ENCODE measurements at regions not wholly inside any gene's neighbourhood (a gene's known extent, or its start where the extent isn't known, plus 50 kb on each side); places are given as distances from the start of the nearest gene placed in this dataset.
A peak's percentile ranks its signal among the peaks of the same experiment; 100 is the strongest.

GRCh38 chr1:57722285-57722978 is 298.6 kb upstream of the DAB1 start (continued):
- no peak for TF ChIP-seq PATZ1 (CRISPR knock-in tag; IDR thresholded peaks at IDR 0.05; ENCODE audit: borderline replicate concordance)

- TF ChIP-seq ZC3H10 (CRISPR knock-in tag; IDR thresholded peaks at IDR 0.05) (no peak), BACH2 (CRISPR knock-in tag; IDR thresholded peaks at IDR 0.05; ENCODE audit: borderline replicate concordance) (no peak), SNAI2 (CRISPR knock-in tag; IDR thresholded peaks at IDR 0.05) (no peak), CREB5 (CRISPR knock-in tag; IDR thresholded peaks at IDR 0.05; ENCODE audit: low read depth) (no peak), PPARA (CRISPR knock-in tag; IDR thresholded peaks at IDR 0.05; ENCODE audit: borderline replicate concordance) (no peak), ISL1 (CRISPR knock-in tag; IDR thresholded peaks at IDR 0.05) (no peak), CSRNP3 (CRISPR knock-in tag; IDR thresholded peaks at IDR 0.05) (no peak), CSDC2 (CRISPR knock-in tag; IDR thresholded peaks at IDR 0.05) (no peak), ESRRG (CRISPR knock-in tag; IDR thresholded peaks at IDR 0.05) (no peak), POU6F1 (CRISPR knock-in tag; IDR thresholded peaks at IDR 0.05; ENCODE audit: borderline replicate concordance, low read depth) (no peak), ZFP30 (CRISPR knock-in tag; IDR thresholded peaks at IDR 0.05) (no peak), ZNF70 (CRISPR knock-in tag; IDR thresholded peaks at IDR 0.05) (no peak), RARB (CRISPR knock-in tag; IDR thresholded peaks at IDR 0.05) (no peak), ARNTL (CRISPR knock-in tag; IDR thresholded peaks at IDR 0.05; ENCODE audit: borderline replicate concordance, low read depth) (no peak)
These were observed 297.1 kb upstream of the DAB1 start for GRCh38 chr1:57721001-57721400.

GRCh38 chr1:57719274-57719673 is 295.4 kb upstream of the DAB1 start:
- no peak for ATAC-seq
- TF ChIP-seq ZFP30 (CRISPR knock-in tag; IDR thresholded peaks at IDR 0.05), result no peak
- TF ChIP-seq TOX (CRISPR knock-in tag; IDR thresholded peaks at IDR 0.05; ENCODE audit: borderline replicate concordance), result no peak
- no peak for TF ChIP-seq ZNF70 (CRISPR knock-in tag; IDR thresholded peaks at IDR 0.05)

More at GRCh38 chr1:57721001-57721400, 297.1 kb upstream of the DAB1 start:
- ATAC-seq, result no peak

- TF ChIP-seq POU6F1 (CRISPR knock-in tag; IDR thresholded peaks at IDR 0.05; ENCODE audit: borderline replicate concordance, low read depth), result no peak
- ATAC-seq, result no peak
These were observed 289.6 kb upstream of the DAB1 start for GRCh38 chr1:57713501-57713900.

- peak; percentile 89 for ATAC-seq
- TF ChIP-seq ZC3H10 (CRISPR knock-in tag; IDR thresholded peaks at IDR 0.05) (no peak), PATZ1 (CRISPR knock-in tag; IDR thresholded peaks at IDR 0.05; ENCODE audit: borderline replicate concordance) (no peak), PPARA (CRISPR knock-in tag; IDR thresholded peaks at IDR 0.05; ENCODE audit: borderline replicate concordance) (no peak), ZFP30 (CRISPR knock-in tag; IDR thresholded peaks at IDR 0.05) (no peak), ISL1 (CRISPR knock-in tag; IDR thresholded peaks at IDR 0.05) (peak; percentile 75), ARNTL (CRISPR knock-in tag; IDR thresholded peaks at IDR 0.05; ENCODE audit: borderline replicate concordance, low read depth) (no peak), TSHZ2 (CRISPR knock-in tag; IDR thresholded peaks at IDR 0.05) (peak; percentile 65; the same call in 1 of the 2 replicates), RARB (CRISPR knock-in tag; IDR thresholded peaks at IDR 0.05) (no peak), CSRNP3 (CRISPR knock-in tag; IDR thresholded peaks at IDR 0.05) (0 out of 2 replicates have a peak, but pooled peaks have one; percentile 47), OSR1 (CRISPR knock-in tag; IDR thresholded peaks at IDR 0.05) (no peak)
These were observed 289.0 kb upstream of the DAB1 start for GRCh38 chr1:57712846-57713245.
